BLaER1 treated with 17β-estradiol and CSF1 and Interleukin-3, amounts not matched to agents 10 nM and 100 nM (cell line): ENCODE measurements at regions not wholly inside any gene's neighbourhood (a gene's known extent, or its start where the extent isn't known, plus 50 kb on each side); places are given as distances from the start of the nearest gene placed in this dataset.

ENCODE experiments used
- H3K27ac ChIP-seq, 11 experiments: shearing (Covaris generic); formaldehyde crosslinking; 2 replicates each; pipeline ENCODE4 v1.8.1; 2022
- H3K27me3 ChIP-seq, 11 experiments: shearing (Covaris generic); formaldehyde crosslinking; 2 replicates each; pipeline ENCODE4 v1.8.1; 2022
- H3K36me3 ChIP-seq, 11 experiments: shearing (Covaris generic); formaldehyde crosslinking; 2 replicates each; pipeline ENCODE4 v1.8.1; 2022
- H3K4me1 ChIP-seq, 10 experiments: shearing (Covaris generic); formaldehyde crosslinking; 2 replicates each; pipeline ENCODE4 v1.8.1; 2022
- H3K4me2 ChIP-seq, 11 experiments: shearing (Covaris generic); formaldehyde crosslinking; 2 replicates each; pipeline ENCODE4 v1.8.1; 2022
- H3K4me3 ChIP-seq, 10 experiments: shearing (Covaris generic); formaldehyde crosslinking; 2 replicates each; pipeline ENCODE4 v1.8.1; 2022
- H3K9ac ChIP-seq, 11 experiments: shearing (Covaris generic); formaldehyde crosslinking; 2 replicates each; pipeline ENCODE4 v1.8.1; 2022
- H3K9me3 ChIP-seq, 11 experiments: shearing (Covaris generic); formaldehyde crosslinking; replicated peaks in 1 of 11; 2 replicates each; pipeline ENCODE4 v1.8.1; 2022
- H4K20me1 ChIP-seq, 11 experiments: shearing (Covaris generic); formaldehyde crosslinking; 2 replicates each; pipeline ENCODE4 v1.8.1; 2022
- Cebpa-rat ChIP-seq, 11 experiments: shearing (Covaris generic); IDR thresholded peaks; 2 replicates each; pipeline ENCODE4 v1.8.1; 2022

DNA sequence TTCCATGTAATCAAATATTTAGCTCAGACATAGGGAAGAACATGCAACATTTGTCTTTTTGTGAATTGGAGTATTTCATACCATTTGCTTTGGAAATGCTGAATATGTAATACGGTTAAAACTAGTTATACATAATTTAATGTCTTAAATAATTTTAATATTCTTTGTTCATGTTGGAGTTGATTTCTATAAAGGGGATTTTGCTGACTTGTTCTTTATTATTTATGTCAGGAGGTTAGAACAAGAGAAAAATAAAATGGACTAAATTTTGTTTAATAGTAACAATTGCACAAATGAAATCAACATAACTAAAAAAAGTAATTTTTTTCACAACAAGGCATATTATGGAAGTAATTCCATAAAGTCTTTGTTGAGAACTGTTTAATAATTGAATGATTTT, 170.0 kb upstream of the CDH18 start:
- no peak for TF ChIP-seq Cebpa-rat (IDR thresholded peaks at IDR 0.05)
- Histone ChIP-seq H3K4me3 (no peak overlapping the region), H3K9me3 (no peaks in the 10 kb centered on the region), H3K36me3 (no peaks in the 10 kb centered on the region), H3K9ac (no peak overlapping the region), H3K4me2 (no peak overlapping the region), H4K20me1 (no peaks in the 10 kb centered on the region), H3K27ac (no peak overlapping the region), H3K4me1 (peaks cover 0 to 27% (median 0%) of the 10 kb centered on the region in 10 experiments; a peak in 2 of 20 replicates), H3K27me3 (no peaks in the 10 kb centered on the region)

DNA sequence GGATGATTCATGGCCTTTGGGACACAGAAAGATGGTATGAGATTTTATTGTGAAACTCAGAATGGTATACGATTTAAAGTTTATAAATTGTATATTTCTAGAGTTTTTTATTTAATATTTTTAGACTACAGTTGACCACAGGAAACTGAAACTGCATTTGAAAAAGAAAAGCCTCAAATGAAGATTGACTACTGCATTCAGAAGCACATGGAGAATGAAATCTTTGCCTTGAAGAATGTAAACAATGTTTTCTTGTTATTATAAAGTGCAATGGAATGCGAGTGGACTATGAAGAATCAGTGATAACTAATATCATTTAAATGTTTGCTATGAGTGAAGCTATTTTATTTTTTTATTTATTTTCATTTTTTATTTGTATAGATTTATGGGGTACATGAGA, 169.1 kb upstream of the CDH18 start:
- H3K4me3 ChIP-seq = no peak overlapping the region
- no peak overlapping the region for H3K9ac ChIP-seq
- no peak for TF ChIP-seq Cebpa-rat (IDR thresholded peaks at IDR 0.05)

DNA sequence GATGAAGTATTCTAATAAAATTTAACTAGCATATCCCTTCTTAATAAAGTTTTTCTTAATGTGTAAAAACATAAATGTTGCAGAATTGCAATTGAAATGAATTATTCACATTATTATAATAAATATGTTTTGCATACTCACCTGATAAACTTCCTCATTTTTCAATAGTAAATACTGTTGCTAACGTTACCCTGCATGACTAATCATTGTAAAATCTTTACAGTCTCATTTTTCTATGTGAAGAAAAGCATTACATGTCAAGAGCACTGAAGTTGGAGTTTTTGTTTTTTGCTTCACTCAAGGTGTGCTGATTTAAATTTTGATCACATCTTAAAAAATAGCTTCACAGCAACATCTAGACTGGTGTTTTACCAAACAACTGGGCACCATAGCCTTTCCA, 157.2 kb upstream of the CDH18 start:
- no peak overlapping the region for H3K4me2 ChIP-seq
- no peaks in the 10 kb centered on the region for H3K27me3 ChIP-seq
- no peak overlapping the region; a peak in 1 of 22 replicates for H3K27ac ChIP-seq
- no peaks in the 10 kb centered on the region for H3K36me3 ChIP-seq
- no peaks in the 10 kb centered on the region; a peak in 1 of 22 replicates for H4K20me1 ChIP-seq
- no peak for TF ChIP-seq Cebpa-rat (IDR thresholded peaks at IDR 0.05)
- no peaks in the 10 kb centered on the region for H3K4me1 ChIP-seq
- H3K4me3 ChIP-seq = no peak overlapping the region
- no peaks in the 10 kb centered on the region for H3K9me3 ChIP-seq
- H3K9ac ChIP-seq = no peak overlapping the region

More for the DNA sequence above, 169.1 kb upstream of the CDH18 start:
- Histone ChIP-seq H3K9me3 (no peaks in the 10 kb centered on the region), H4K20me1 (no peaks in the 10 kb centered on the region), H3K4me1 (peaks cover 0 to 27% (median 0%) of the 10 kb centered on the region in 10 experiments; a peak in 2 of 20 replicates), H3K27ac (no peak overlapping the region), H3K4me2 (no peak overlapping the region), H3K27me3 (no peaks in the 10 kb centered on the region), H3K36me3 (no peaks in the 10 kb centered on the region)

DNA sequence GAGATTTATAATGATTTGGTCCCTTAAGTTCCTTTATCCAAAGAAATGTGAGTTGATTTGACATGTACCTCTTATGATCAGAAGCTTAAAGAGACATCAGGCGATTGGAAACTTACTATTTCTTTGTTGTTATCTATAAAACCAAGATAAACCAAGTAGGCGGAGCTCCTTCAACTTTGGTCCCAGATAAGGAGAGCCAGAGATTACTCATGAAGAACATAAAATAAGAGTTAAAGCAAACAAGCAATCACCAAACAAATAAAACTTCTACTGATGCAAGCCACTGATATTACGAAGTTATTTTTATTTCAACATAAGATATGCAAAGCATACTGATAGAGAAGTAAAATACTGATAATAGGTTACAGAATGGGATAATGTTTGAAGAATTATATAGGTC, 141.5 kb upstream of the CDH18 start:
- TF ChIP-seq Cebpa-rat (IDR thresholded peaks at IDR 0.05) = no peak
- Histone ChIP-seq H3K27ac (no peak overlapping the region), H3K4me3 (no peak overlapping the region), H3K4me2 (no peak overlapping the region), H4K20me1 (no peaks in the 10 kb centered on the region), H3K27me3 (no peaks in the 10 kb centered on the region), H3K9ac (no peak overlapping the region), H3K4me1 (no peaks in the 10 kb centered on the region), H3K9me3 (no peaks in the 10 kb centered on the region), H3K36me3 (no peaks in the 10 kb centered on the region)

DNA sequence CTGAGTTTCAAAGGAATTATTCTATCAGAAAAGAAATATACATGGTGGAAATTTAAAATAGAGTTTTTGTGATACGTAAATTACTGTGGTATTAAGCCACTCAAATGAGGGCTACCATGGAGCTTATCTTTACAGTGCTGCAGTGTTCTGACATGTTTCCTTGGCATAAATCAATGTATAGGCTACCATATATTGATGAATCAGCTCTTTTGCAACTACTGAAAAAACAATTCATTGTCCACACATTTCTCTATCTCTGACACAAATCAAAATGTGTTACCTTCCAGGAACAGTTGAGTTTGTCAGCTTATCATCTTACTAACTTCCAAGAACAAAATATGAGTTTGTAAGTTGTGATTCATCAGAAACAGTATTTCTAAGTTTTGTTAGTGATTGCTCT, 140.3 kb upstream of the CDH18 start:
- Histone ChIP-seq H3K27ac (no peak overlapping the region), H3K4me2 (no peak overlapping the region), H3K27me3 (no peaks in the 10 kb centered on the region), H3K4me1 (no peaks in the 10 kb centered on the region), H3K4me3 (no peak overlapping the region), H3K36me3 (no peaks in the 10 kb centered on the region), H3K9me3 (no peaks in the 10 kb centered on the region), H4K20me1 (no peaks in the 10 kb centered on the region), H3K9ac (no peak overlapping the region)
- TF ChIP-seq Cebpa-rat (IDR thresholded peaks at IDR 0.05) = no peak

DNA sequence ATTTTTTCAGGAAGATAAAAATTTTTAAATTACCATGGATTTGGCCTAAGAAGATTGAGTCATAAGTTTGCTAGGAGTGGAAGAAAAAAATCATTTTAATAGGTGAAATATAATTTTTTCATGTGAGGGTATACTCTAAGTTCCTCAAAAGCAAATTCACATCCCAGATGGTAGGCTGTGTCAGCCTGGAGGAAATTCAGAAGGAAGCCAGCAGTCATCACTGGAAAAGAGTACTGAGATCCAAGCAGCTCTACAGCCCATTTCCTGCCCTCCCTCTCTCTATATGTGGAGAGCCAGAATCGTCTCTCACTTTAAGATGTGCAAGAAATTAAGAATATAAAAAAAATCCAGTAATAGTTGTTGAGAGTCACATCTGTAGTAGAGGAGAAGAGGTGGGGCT, 126.5 kb upstream of the CDH18 start:
- H4K20me1 ChIP-seq = no peaks in the 10 kb centered on the region

DNA sequence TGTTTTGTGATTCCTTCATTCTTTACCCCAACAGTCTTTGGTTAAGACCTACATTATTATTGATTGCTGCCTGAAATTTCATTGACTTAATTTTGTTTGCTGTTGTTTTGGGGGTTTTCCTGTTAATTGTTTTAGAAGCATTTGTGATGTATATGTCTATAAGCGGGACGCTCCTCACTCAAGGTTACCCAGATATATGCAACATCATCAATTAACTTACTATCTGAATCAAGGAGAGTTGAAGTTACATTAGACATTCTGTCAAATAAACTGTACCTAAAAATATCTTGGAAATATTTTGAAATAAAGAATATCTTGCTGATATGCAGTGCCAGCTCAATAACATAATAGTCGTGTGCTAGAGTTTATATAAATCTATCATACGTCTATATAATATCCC, 125.9 kb upstream of the CDH18 start:
- Histone ChIP-seq H3K27ac (no peak overlapping the region), H3K9ac (no peak overlapping the region), H4K20me1 (no peaks in the 10 kb centered on the region), H3K9me3 (no peaks in the 10 kb centered on the region), H3K4me2 (no peak overlapping the region), H3K27me3 (no peaks in the 10 kb centered on the region), H3K36me3 (no peaks in the 10 kb centered on the region), H3K4me1 (no peaks in the 10 kb centered on the region), H3K4me3 (no peak overlapping the region)
- TF ChIP-seq Cebpa-rat (IDR thresholded peaks at IDR 0.05) = no peak

More for the DNA sequence above, 126.5 kb upstream of the CDH18 start:
- no peak for TF ChIP-seq Cebpa-rat (IDR thresholded peaks at IDR 0.05)
- H3K4me1 ChIP-seq = no peaks in the 10 kb centered on the region
- no peak overlapping the region for H3K4me3 ChIP-seq
- no peaks in the 10 kb centered on the region for H3K9me3 ChIP-seq
- no peak overlapping the region for H3K27ac ChIP-seq
- H3K9ac ChIP-seq = no peak overlapping the region
- H3K36me3 ChIP-seq = no peaks in the 10 kb centered on the region
- no peak overlapping the region for H3K4me2 ChIP-seq
- H3K27me3 ChIP-seq = no peaks in the 10 kb centered on the region

DNA sequence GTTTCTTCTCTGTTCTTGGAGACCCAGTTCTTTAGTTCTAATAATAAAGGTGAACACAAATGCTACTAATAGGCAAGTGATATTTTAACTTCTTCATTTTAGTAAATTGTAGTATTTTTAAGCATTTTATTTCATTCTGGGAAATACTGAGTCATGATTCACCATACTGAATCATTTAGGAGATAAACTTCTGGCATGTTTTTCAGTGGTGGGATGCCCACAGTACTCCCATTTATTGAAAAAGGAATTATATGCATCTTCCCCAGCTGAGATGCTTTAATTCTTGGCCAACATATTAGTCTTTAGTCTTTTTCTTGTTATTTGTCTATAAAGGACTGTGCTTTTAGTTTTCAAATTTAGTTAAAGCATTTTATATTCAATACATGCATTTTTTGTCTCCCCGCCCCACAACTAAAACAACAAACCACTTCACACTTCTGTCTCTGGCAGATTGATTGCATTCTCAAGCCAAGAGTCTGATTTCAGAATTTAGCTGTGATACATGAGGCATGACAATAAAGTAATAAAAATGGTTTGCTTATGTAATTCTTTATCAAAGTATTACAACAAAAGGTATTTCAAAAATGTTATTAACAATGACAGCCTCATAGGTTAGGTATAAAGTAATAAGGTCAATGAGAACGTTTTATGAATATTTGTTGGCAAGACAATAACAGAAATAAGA, 125.2 kb upstream of the CDH18 start:
- H3K27me3 ChIP-seq = no peaks in the 10 kb centered on the region
- H3K9ac ChIP-seq = no peak overlapping the region
- H3K4me2 ChIP-seq = no peak overlapping the region
- H3K4me3 ChIP-seq = no peak overlapping the region
- H3K27ac ChIP-seq = no peak overlapping the region
- no peaks in the 10 kb centered on the region for H3K9me3 ChIP-seq
- no peaks in the 10 kb centered on the region for H4K20me1 ChIP-seq
- H3K36me3 ChIP-seq = no peaks in the 10 kb centered on the region
- H3K4me1 ChIP-seq = no peaks in the 10 kb centered on the region
- no peak for TF ChIP-seq Cebpa-rat (IDR thresholded peaks at IDR 0.05)

DNA sequence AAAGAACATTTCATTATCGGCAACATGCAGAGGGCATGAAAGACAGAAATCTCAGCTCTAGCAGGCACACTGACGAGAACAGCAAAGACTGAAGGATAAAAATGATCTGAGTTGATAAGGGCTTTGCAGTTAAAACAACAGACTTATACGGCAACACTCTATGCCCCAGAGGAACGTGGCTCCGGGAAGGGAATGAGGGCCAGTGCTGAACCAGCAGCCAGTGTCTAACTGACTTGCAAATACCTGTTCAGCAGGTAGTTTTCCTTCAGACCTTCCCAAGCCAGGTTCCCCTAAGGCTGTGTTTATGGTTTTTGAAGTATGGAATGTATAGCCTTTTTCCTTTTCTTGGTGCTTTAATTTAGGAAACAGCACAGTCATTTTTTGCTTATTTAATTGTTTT, 121.3 kb upstream of the CDH18 start:
- Histone ChIP-seq H3K27me3 (no peaks in the 10 kb centered on the region), H3K4me1 (no peaks in the 10 kb centered on the region), H3K9ac (no peak overlapping the region), H3K27ac (no peak overlapping the region), H3K4me3 (no peak overlapping the region), H3K9me3 (no peaks in the 10 kb centered on the region), H3K4me2 (no peak overlapping the region), H3K36me3 (no peaks in the 10 kb centered on the region), H4K20me1 (no peaks in the 10 kb centered on the region)
- no peak for TF ChIP-seq Cebpa-rat (IDR thresholded peaks at IDR 0.05)

DNA sequence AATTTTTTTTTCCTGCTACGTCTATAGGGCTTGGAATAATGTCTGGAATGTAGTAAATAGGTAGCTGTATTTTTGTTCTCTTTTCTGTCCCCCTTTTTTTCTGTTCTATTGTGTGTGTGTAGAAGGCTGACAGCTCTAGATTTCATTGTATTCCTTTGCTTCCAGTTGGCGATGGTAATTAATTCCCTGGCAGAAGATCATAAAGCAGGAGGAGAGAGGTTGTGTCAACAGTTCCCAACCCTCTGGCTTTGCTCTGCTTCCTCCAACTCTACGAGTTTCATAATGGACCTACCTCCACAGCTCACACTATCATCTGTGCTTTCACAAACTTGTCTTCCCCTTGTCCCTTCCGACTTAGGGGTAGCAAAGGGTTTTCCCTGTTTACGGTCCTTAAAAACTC, 117.9 kb upstream of the CDH18 start:
- Histone ChIP-seq H3K4me2 (no peak overlapping the region), H3K4me1 (no peaks in the 10 kb centered on the region), H3K36me3 (no peaks in the 10 kb centered on the region), H3K9me3 (no peaks in the 10 kb centered on the region), H3K9ac (no peak overlapping the region), H3K27me3 (no peaks in the 10 kb centered on the region), H3K4me3 (no peak overlapping the region), H4K20me1 (no peaks in the 10 kb centered on the region), H3K27ac (no peak overlapping the region)
- no peak for TF ChIP-seq Cebpa-rat (IDR thresholded peaks at IDR 0.05)
